UCSD-AML1 (cell line): ENCODE measurements at regions not wholly inside any gene's neighbourhood (a gene's known extent, or its start where the extent isn't known, plus 50 kb on each side); places are given as distances from the start of the nearest gene placed in this dataset.
"Not testable (repeated sequence)": the region's sequence is repeated elsewhere in the genome, so short reads cannot be mapped to it uniquely, and the experiment has no call there.

ENCODE experiments used
- DNase-seq: peaks from one replicate; lab custom pipeline; 2025; ENCODE audit not compliant: unreplicated experiment; lab: John Stamatoyannopoulos, UW

DNA sequence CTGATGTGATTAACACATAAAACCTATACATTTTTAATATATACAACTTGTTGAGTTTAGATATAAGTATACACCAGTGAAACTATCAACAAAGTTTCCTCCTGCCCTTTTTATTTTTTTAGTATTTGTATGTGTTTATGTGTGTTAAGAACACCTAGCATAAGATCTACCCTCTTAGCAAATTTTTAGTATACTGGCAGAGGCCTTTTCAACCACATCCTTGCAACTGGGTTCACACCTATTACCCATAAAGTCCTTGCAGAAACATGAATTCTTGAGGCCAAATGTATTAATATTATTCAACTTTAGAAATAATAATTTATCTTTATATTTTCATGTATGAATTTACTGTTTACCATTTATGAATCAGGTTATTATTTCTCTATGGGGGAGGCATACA lies 119.7 kb upstream of the CRIM1 start:
- no peak for DNase-seq

DNA sequence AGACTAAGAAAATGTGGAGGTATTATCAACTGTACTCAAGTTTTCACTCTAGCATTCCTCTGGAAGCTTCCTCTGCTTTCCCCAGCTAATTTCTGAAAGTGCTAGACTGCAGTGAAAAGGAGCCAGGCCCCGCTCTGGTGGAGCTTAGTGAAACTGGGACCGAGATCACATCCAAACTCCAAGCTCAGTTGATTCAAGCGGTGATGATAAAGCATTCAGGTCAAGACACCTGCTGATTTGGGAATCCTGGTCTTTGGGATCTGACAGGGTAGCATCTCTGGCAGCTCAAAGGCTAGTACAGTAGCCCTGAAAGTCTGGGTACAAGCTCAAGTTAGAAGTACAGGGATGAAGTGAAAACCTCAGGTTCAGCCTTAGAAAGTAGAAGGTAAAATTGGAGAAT lies 120.2 kb upstream of the CRIM1 start:
- DNase-seq = no peak

DNA sequence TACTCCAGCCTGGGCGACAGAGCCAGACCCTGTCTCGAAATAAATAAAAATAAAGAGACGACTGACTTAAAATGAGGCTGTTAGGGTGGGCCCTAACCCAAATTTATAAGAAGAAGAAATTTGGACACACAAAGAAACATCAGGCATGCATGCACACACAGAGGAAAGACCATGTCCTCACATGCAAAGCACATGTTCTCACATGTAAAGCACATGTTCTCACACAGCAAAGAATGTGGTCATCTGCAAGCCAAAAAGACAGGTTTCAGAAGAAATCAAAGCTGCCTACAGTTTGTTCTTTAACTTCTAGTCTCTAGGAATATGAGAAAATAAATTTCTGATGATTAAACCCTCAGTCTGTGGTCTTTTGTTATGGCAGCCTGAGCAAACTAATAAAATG lies 132.3 kb upstream of the CRIM1 start:
- DNase-seq = no peak

DNA sequence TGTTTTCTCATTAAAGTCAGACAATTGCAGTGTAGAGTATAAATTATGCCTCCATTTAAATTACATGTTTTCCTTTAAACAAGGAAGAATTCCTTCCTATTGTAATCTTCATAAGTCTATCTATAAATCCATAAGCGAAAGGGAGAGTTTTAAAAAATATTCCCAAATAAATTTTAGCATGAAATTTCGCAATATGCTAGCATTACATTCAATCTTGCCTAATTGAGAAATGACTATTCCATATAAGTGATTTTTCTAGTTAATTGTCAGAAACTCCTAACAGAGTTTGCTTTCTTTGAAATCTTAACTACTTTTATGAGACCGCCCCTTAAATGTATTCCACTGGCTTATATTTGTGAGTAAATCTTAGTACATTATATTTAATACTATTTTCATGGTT lies 133.1 kb upstream of the CRIM1 start:
- no peak for DNase-seq

DNA sequence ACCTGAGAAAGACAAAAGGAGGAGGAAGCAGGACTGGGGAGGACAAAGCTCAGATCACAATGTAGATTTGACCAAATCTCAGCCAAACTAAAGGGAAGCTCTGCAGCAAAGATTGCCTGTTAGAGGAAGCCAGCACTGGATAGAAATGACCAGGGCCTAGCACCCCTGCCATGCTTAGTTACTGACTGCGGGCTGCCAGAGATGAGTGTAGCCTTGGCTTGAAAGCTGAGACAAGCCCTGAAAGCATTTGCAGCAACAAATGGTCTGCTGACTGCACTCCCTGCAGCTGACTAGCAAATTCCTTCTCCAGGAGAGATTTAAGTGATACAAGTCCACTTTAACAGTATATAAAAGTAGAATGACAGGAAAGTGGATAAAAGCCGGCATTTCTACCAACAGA lies 140.9 kb upstream of the CRIM1 start:
- DNase-seq = no peak

DNA sequence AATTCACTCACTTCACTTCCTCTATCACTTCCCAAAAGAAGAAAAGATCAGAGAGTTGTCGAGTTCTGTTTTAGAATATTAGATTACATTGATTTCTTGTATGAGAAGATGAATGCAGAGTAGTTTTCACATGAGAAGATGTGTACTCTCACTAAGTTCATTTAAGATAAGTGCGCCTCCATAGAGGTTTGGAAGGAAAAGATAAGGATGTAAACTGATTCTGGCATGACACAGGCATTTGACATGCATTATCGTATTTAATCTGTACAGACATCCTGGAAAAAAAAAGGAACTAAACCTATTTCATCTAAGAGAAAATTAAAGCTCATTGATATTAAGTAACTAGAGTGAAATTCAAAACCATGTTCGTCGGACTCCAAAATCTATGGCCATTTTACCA lies 152.2 kb upstream of the CRIM1 start:
- DNase-seq = no peak

DNA sequence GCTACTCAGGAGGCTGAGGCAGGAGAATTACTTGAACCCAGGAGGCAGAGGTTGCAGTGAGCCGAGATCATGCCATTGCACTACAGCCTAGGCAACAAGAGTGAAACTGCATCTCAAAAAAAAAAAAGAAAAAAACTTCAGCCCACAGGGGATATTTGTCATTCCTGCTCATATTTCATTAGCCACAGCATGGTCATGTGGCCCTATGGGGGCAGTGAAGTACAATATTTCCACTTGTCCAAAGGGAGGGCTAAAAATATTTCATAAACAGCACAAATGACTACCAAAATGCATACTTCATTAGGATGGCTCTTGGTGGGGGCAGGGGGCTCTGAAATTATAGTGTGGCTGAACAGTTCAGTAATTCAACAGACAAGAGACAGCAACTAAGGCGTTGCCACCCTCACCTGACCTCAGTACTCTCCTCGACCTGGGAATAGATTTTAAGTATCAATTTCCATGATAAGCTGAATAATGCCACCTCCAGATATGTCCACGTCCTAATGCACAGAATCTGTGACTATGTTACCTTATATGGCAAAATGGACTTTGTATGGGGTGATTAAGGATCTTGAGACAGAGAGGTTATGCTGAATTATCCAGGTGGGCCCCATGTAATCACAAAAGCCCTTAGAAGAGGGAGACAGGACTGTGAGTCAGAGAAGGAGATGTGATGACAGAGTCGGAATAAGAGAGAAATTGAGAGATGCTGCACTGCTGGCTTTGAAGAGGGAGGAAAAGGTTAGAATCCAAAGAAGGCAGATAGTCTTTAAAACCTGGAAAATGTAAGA lies 158.2 kb upstream of the CRIM1 start:
- DNase-seq = no peak

DNA sequence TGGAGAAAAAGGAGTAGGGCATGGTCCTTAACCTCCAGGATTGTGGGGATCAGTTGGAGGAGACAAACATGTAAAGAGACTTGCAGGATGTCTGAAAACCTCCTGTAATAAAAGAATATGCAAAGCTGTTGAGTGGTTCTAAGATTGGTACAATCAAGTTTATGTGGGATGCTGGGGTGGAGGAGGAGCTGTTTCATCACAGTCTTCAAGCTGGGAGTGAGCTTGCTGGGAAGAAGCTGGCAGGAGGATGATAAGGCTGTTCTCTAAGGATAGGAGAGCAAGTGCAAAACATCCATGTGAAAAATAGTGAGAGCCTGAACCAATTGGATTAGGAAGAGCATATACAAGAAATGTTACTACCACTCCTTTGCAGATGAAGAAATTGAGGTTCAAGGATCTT lies 161.9 kb upstream of the CRIM1 start:
- no peak for DNase-seq

DNA sequence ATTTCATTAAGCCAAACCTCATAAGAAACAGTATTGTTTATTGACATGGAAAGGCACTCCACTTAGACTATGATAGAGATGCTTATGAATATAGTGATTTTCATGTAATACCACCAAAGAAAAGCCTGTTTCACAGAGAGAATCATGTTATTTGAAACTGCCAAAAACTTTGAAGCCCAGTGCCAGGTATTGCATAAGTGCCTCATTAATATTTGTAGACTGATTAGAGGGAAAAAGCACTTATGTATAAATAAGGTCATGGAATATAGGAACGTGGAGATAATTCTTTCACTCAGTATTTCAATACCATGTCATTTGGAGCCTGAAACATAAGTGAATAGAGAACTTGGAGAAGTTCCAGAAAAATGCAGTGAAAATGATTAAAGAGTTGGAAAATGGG lies 162.6 kb upstream of the CRIM1 start:
- no peak for DNase-seq

DNA sequence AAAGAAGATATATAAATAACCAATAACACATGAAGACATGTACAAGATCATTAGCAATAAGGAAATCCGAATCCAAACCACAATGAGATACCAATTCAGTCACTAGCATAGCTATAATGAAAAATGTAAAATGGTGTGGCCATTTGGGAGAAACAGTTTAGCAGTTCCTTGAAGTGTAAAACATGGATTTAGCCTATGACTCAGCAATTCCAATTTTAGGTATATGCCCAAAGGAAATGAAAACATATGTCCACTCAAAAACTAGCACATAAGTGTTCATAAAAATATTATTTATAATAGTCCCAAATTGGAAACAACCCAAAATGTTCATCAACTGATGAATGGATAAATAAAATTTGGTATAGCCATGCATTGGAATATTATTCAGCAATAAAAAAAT lies 165.5 kb upstream of the CRIM1 start:
- no peak for DNase-seq

DNA sequence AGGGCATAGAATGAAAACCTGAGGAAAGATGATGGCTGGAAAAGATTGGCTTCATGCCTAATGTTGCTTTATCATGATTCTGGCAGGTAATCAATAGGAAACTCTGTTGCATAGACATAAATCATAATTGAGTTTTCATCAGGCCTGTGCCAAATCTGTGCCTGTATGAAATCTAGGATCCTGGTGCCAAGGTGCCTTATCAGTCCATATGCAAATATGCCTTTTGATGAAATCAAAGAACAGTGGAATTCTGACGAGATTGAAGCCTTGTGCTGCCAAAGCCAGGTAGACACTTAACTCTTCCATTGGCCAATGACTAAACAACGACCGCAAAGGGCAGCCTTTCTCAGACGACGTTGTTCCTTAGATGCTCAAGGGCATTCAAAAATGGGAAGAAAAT lies 170.0 kb upstream of the CRIM1 start:
- no peak for DNase-seq

DNA sequence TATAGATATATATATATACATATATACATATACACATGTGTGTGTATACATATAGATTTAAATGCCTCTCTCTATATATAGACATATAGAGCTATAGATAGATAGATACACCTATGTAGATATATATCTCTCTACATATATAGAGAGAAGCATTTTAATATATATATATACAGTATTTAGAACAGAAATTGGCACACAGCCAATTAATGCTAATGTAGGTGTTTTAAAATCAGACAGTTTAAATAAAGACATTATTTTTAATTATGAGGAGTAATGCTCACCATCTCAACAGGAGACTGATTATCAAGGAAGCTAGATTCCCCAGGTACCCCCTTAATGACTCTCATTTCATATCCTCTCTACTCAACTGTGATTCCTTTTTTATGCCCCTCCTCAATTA lies 170.7 kb upstream of the CRIM1 start:
- DNase-seq = no peak

DNA sequence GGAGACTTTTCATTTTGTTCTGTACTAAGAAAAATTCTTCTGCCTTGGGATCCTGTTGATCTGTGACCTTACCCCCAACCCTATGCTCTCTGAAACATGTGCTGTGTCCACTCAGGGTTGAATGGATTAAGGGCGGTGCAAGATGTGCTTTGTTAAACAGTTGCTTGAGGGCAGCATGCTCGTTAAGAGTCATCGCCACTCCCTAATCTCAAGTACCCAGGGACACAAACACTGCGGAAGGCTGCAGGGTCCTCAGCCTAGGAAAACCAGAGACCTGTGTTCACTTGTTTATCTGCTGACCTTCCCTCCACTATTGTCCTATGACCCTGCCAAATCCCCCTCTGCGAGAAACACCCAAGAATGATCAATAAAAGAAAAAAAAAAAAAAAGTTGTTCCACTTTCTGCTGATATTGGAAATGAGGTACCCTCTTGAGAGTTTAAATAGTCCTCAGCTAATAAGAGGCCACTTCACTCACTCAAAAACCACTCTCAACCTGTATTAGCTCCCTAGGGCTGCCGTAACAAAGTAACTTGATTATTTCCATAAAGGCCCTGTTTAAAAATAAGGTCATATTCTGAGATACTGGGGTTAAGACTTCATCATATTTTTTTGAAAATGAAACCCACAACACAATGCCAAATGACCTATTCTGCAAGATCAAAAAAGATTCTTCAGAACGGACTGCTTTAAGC lies 174.6 kb upstream of the CRIM1 start:
- not testable (repeated sequence) for DNase-seq

DNA sequence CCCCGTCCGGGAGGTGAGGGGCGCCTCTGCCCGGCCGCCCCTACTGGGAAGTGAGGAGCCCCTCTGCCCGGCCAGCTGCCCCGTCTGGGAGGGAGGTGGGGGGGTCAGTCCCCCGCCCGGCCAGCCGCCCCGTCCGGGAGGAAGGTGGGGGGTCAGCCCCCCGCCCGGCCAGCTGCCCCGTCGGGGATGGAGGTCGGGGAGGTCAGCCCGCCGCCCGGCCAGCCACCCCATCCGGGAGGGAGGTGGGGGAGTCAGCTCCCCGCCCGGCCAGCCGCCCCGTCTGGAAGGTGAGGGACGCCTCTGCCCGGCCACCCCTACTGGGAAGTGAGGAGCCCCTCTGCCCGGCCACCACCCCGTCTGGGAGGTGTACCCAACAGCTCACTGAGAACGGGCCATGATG lies 175.3 kb upstream of the CRIM1 start:
- DNase-seq = not testable (repeated sequence)

DNA sequence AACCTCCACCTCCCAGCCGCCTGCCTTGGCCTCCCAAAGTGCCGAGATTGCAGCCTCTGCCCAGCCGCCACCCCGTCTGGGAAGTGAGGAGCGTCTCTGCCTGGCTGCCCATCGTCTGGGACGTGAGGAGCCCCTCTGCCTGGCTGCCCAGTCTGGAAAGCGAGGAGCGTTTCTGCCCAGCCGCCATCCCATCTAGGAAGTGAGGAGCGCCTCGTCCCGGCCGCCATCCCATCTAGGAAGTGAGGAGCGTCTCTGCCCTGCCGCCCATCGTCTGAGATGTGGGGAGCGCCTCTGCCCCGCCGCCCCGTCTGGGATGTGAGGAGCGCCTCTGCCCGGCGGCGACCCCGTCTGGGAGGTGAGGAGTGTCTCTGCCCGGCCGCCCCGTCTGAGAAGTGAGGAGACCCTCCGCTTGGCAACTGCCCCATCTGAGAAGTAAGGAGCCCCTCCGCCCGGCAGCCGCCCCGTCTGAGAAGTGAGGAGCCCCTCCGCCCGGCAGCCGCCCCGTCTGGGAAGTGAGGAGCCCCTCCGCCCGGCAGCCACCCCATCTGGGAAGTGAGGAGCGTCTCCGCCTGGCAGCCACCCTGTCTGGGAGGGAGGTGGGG lies 175.8 kb upstream of the CRIM1 start:
- not testable (repeated sequence) for DNase-seq

DNA sequence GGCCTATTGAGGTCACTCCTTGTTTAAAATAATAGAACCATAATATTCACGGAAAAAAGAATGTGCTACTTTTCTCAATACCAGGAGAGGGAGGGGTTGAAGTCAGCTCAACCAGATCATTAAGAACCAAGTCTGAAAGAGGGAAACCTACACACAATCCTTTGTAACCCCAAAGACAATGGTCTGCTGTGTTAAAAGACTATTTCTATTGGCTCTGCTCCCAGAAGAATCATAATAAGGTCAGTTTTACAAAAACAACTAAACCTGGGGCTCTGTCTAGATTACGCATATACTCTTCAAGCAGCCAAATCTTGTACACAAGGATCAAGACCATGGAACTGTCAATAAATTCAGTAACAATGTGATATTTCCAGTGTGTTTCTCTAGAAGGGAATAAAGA lies 177.2 kb upstream of the CRIM1 start:
- DNase-seq = no peak

DNA sequence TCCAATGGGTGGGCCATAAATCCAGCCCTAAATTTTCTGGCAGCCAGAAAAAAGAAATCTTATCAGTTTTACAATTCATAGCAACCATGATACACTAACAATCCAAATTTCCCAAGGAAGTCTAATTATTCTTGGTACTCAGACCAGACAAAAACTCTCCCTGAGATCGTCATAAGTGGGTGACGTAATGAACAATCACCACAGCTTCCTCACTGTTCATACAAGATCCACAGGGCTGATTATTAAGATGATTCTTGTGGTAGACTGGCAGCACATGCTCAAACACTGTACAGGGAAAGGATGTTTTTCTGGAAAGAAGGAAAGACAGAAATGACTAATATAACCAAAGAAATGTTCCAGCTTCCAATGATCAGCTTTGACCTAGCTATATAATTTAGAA lies 178.3 kb upstream of the CRIM1 start:
- DNase-seq = no peak

DNA sequence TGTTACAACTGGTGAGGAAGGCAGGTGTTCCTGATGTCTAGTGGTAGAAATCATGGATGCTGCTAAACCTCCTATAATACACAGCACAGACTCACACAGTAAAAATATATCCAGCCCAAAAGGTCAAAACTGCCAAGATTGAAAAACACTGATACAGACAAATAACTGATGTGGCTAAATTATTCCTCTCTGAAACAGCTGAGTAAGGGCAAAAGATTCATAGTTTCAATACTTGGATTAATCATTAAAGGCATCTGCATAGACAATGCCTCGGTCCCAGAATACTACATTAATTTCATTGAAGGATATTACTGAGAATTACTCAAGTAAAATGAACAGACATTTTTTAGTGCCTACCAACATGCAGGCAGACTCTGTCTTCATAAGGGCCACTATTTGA lies 180.7 kb upstream of the CRIM1 start:
- no peak for DNase-seq

DNA sequence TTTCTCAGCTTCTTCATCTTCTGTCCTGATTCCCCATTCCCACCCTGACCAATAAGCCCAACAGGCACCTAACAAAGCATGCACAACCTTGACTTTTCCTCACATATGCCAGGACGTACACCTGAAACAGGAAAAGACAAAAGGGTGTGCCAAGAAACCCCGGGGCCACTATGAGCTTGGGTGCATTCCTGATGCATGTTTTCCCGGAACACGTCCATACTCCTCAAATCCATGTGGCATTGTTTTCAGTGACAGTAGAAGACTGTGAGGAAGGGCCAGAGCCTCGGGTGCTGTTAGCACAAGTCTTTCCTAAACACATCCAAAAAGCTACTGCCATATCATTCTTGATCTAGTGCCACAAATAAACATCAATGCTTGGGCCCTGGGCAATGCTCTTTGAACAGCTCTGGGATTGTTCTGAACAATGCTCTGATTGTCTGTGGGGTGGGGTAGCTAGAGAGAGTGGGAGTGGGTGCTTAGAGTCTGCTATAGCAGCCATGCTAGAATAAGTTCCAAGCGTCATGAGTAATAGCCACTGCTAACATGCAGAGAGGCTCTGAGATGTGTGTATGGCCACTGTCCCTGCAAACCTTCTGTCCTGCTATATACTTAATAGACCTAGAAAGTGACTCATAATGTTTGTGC lies 181.7 kb upstream of the CRIM1 start:
- no peak for DNase-seq

DNA sequence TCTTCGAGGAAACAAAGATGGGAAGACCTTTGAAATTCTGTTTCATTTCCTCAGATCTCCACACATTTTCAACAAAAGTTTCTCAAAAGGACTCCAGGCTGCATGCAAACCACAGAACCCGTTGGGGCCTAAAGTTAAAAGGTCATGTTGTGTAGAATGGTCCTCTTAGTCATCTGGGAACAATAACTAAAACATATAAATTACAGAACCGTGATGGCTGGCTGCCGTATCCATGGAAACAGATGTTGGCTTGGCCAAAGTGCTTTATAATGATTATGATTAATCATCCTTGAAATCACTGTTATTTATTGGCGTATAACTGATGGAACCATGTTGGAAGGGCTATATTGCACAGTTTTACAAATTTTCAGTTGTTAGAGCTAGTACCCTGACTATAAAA lies 182.8 kb upstream of the CRIM1 start:
- no peak for DNase-seq

DNA sequence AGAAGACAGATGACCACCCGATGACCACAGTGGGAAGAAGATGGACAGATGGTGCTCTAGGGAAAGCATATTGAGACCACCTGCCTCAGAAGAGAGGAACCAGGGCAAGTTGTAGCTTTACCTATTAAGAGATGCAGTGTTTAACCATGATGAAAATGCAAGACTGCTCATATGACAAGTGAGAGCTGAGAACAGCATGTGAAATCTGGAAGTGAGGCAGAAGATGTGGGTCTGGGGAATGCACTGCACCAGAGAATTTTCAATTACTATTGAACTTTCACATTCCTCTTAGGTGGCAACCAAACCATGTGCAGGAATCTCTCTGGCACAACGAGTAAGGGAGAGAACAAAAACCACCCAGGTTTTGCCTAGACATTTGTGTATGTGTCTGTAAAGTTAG lies 184.8 kb upstream of the CRIM1 start:
- no peak for DNase-seq

DNA sequence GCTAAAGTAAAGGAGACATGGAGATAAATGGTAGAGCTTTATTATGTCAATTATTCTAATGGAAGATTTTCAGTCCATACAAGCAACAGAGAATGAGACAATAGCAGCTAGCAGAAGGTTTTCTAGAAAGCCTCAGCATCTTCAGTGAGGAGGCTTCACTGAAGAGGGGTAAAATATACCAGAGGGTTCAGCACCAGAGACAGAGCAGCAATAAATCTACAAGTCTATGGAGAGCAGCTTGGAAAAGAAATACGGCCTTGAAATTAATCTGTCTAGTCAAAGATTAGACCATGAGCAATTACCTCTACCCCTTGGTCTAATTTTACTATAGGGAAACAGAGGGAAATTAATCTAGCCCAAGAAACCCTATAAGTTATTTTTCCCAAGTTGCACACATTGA lies 185.7 kb upstream of the CRIM1 start:
- no peak for DNase-seq
